ENCODE measurements at regions not wholly inside any gene's neighbourhood (a gene's known extent, or its start where the extent isn't known, plus 50 kb on each side); places are given as distances from the start of the nearest gene placed in this dataset.

GRCh38 chr3:150077581-150078247, 107.0 kb upstream of the PFN2 start:
- no peak overlapping the region for H3K4me3 ChIP-seq (ENCODE audit: low read depth, low read length)
- no peak for TF ChIP-seq CTCF (IDR thresholded peaks at IDR 0.05; ENCODE audit: low read depth, low read length)

DNA sequence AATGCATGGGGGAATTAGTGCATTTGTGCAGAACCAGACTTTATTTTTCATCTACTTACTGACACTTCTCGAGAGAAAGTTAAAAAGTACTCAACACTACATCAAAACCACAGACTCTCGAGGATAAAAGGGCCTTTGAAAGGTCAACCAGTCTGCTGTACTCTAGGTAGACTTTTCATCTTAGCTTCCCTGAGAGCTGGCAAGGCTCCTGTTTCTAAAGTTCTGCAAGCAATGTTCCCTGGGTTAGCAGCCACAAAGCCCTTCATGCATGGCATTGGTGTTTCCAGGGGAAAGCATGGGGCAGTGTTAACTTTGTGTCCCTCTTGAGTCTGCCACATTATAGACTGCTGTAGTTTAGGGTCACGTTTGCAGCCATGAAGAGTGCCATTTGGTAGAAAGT, 106.4 kb upstream of the PFN2 start:
- no peak overlapping the region for H3K4me3 ChIP-seq (ENCODE audit: low read depth, low read length)
- no peak for TF ChIP-seq CTCF (IDR thresholded peaks at IDR 0.05; ENCODE audit: low read depth, low read length)

DNA sequence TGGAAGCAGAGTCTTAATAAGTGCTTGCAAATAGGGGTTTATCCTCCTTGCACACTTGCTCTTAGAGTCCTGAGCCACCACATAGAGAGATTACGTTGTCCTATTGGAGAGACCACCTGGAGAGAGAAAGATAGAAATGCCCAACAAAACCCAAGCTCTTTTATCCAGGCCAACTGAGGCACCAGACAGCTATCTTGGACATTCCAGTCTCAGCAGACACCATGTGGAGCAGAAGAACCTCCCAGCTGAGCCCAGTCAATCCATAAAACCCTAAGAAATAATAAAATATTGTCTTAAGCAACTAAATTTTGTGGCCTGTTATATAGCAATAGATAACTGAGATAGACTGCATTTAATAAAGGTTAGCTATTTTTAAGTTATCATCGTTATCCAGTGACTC, 105.7 kb upstream of the PFN2 start:
- TF ChIP-seq CTCF (IDR thresholded peaks at IDR 0.05; ENCODE audit: low read depth, low read length): no peak

GRCh38 chr3:150075417-150075865, 104.7 kb upstream of the PFN2 start:
- no peak for TF ChIP-seq CTCF (IDR thresholded peaks at IDR 0.05; ENCODE audit: low read depth, low read length)
- H3K4me3 ChIP-seq (ENCODE audit: low read depth, low read length): no peak overlapping the region

More for the DNA sequence above, 105.7 kb upstream of the PFN2 start:
- H3K4me3 ChIP-seq (ENCODE audit: low read depth, low read length): no peak overlapping the region

DNA sequence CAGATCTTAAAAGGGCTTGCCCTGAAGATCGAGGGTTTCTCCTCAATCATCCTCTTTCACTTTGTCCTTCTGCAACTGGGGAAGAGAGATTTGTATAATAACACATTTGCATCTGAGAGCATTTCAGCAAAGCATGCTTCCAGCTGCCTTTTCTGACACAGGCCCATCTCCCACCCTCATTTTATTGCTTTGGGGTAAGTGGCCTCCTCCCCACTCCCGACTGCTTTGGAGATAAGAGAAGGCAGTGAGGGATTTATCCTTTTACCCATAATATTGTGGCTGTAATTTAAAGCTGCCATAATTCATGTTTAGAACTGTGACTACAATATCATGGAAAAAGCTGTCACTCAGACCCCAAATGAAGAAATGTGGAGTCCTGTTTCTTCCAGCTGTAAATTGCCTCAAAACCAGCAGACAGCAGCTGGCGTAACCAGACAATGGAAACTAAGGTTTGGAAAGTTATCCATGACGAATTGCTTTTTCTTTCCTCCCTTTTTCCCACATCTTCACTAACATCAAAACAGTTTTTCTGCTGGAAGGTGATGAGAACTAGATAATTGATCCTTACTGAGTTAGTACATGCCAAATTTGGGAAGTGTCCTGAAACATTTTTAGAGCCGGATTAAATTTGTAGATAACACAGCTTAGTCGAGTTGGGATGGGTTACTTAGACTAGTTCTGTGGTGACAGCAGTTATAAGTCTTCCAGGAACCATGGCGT, 104.2 kb upstream of the PFN2 start:
- no peak for TF ChIP-seq CTCF (IDR thresholded peaks at IDR 0.05; ENCODE audit: low read depth, low read length)
- peak overlapping the region; percentile 35 for H3K4me3 ChIP-seq (ENCODE audit: low read depth, low read length)

DNA sequence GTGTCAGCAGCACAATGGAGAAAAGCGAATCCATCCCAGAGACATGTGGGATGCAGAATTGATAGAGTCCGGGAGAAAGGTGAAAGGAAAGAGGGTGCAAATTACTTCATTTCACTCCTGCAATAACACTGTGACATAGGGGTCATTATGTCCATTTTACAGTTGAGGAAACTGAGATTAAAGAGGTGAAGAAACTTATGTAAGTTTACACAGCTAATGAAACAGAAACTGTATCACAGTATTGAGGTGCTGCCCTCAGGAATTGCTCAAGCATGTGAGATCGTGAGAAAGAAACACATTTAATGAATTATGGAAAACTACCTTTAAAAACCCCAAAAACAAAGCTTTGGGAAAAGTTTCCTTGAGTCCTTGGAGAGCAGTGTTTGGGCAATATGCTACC, 103.6 kb upstream of the PFN2 start:
- TF ChIP-seq CTCF (IDR thresholded peaks at IDR 0.05; ENCODE audit: low read depth, low read length): no peak
- H3K4me3 ChIP-seq (ENCODE audit: low read depth, low read length): peak overlapping the region; percentile 35

- TF ChIP-seq CTCF (IDR thresholded peaks at IDR 0.05; ENCODE audit: low read depth, low read length): no peak
- no peak overlapping the region for H3K4me3 ChIP-seq (ENCODE audit: low read depth, low read length)
Measured at GRCh38 chr3:150073513-150073912, 102.8 kb upstream of the PFN2 start.

Data from WI38 (cell line).